ENCODE measurements at regions not wholly inside any gene's neighbourhood (a gene's known extent, or its start where the extent isn't known, plus 50 kb on each side); places are given as distances from the start of the nearest gene placed in this dataset.

DNA sequence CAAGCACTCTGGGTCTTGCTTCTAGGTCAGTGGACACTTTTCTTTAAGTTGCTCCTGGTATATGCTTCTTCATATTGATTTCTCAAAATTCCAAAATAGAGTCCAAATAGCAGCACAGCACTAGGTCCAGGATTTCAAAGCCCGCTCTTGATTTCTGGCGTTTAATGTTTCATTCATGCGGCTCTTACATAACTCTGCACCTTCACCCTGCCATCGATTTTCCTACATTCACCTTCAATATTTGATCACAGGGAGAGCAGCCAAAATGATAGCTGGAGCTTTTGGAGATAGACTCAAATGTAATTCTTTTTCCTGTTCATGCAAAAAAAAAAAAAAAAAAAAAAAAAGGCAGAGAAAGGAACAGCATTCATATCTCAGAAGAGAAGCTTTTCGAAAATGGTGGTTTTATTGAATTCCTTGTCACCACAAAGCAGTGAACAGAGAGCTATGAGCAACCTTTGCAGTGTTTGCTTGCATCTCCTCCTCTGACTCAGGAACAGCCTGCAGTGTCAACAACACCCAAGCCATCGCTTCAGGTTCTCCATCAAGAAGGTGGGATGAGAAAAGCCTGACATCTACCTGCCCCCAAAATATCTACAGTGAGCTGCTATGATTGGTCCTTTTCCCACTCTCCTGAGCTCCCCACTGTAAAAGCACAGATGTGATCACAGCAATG, 97.8 kb downstream of the MED10 start:
- no peak for ATAC-seq
- DNase-seq (ENCODE audit: missing footprints), result no peak
- intact Hi-C loops (cut with DNase I), result no loop called here

DNA sequence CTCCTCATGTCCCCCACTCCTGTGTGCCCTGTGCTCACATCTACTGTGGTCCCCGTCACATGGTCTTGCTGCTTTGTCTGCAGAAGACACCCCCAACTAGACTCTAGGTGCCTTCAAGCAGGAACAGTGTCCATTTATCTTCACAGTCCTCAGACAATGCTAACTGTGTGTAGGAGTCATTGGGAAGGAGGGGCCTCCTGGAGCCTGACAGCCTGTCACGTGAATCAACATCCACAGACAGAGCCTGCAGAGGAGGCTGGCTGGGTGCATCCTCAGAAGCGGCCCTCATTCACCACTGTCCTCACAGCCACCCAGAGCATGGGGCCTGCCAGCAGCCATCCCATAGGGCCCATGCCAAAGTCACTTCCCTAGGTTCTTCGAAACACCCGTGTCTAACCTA, 98.7 kb downstream of the MED10 start:
- intact Hi-C loops (cut with DNase I), result loop anchor here (10.0 kb wide), 1 partner anchor 785 kb away; no protein-coding TSS in a partner anchor
- DNase-seq (ENCODE audit: missing footprints) (no peak), ATAC-seq (no peak)

DNA sequence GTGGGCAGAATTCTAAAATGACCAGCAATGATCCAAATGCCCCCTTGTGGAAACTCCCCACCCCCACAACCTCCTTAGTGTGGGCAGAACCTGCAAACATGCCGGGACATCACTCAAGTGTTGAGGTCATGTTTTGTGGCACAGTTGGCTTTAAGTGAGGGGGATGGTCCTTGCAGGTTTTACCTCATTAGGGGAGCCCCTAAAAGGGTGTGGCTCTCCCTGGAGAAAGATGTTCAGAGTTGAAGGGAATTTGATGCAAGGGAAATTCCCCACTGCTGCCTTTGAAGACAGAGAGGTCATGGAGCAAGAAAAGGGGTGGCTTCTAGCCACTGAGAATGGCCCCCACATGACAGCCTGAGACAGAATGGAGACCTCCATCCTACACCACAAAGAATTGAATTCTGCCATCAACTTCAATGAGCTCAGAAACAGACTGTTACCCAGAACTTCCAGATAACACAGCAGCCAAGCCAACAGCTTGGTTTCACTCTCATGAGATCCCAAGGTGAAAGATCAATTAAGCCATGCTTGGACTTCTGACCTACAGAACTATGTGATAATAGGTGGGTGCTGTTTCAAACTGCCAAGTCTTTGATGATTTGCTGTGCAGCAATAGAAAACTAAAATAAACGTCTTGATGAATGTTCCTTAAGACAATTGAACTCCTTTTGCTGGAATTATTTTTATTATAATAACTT, 103.4 kb downstream of the MED10 start:
- ATAC-seq (no peak), DNase-seq (ENCODE audit: missing footprints) (no peak)
- intact Hi-C loops (cut with DNase I), result loop anchor here (10.0 kb wide), 1 partner anchor 780 kb away; no protein-coding TSS in a partner anchor

DNA sequence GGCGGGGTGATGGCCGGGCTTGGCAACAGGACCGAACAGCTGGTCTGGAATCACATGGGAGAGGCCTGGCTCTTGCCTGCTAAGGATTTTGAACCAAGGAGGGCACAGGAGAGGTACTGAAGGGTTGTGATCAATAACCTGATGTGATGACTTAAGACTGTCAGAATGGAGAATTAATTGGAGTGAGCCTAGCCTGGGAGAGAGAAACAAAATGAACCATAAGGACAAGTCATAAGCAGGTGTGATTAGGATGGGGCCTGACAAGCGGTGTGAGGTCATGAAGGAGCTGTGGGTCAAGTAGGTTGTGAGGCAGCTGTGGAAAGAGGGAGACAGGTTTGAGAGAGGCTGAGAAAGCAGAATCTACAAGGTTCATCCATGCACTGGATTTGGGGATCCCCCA, 104.6 kb downstream of the MED10 start:
- DNase-seq (ENCODE audit: missing footprints) (no peak), ATAC-seq (no peak)
- intact Hi-C loops (cut with DNase I), result loop anchor here (10.0 kb wide), 1 partner anchor 779 kb away; no protein-coding TSS in a partner anchor

DNA sequence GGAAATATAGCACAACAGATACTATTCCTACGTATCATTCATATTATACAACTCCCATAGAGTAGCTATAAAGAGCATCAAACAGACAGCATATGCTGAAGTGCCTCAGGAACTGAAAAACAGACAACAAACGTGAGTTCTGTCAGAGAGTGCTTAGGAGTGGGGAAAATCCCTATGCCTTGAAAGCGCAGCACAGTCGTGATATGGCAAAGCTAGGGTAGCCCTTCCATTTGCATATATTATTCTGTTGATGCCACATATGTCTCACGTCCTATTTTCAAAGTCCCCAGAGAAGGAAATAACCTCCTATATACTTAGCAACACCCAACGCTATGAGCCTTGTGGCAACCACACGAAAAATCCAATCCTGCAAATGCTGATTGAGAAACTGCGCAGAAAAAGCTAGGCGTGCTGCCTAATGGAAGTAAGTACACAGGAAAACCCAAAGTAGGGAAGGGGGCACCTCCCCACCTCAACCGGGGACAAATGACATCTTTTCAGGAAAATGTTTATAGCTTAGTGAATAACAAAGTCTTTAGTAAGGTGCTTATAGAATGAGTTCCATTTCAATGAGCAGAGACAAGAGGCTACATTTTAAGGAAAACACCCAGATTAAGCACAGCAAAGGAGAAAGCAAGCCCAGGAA, 105.1 kb downstream of the MED10 start:
- DNase-seq (ENCODE audit: missing footprints), result no peak
- intact Hi-C loops (cut with DNase I), result loop anchor here (10.0 kb wide), 1 partner anchor 778 kb away; no protein-coding TSS in a partner anchor
- no peak for ATAC-seq

DNA sequence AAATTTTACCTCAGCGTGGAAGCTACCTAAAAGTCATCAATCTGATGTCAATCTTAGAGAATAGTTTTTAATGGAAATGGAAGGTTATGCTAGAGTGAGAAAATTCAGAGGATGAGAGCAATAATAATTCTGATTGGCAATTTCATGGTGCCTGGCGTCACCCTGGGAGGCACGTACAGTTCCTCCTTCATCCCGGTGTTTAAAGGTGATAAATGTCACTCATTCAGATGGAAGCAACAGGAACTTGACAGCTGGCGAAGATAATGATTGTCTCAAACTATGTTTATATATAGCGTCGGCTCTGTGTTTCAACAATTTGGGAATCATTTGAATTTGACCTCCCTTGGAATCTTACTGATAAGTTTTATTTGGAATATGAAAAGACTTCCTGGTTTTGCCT, 108.4 kb downstream of the MED10 start:
- DNase-seq (ENCODE audit: missing footprints), result no peak
- no peak for ATAC-seq
- intact Hi-C loops (cut with DNase I), result loop anchor here (10.0 kb wide), 1 partner anchor 775 kb away; no protein-coding TSS in a partner anchor

DNA sequence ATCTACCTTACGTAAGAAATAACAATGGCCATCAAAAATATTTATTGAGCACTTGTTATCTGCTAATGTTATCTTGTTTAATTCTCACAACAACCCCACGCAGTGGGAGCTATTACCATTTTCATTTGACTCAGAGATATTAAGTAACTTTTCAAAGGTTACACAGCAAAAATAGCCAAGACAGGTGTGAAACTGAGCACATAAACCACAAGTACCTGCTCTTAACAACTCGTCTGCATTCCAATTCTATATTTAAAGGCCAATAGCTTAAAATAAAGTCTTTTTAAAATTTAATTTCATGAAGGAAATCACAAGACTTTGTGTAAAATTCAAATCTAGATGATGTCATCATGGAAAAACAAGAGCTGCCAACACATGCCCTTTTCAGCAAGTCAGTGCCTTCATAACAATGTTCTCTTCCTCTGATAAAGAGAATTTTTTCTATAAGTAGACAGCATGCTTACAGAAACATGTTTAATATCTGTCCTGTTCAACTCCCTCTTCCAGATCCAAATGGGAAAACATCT, 111.6 kb downstream of the MED10 start:
- ATAC-seq, result no peak

DNA sequence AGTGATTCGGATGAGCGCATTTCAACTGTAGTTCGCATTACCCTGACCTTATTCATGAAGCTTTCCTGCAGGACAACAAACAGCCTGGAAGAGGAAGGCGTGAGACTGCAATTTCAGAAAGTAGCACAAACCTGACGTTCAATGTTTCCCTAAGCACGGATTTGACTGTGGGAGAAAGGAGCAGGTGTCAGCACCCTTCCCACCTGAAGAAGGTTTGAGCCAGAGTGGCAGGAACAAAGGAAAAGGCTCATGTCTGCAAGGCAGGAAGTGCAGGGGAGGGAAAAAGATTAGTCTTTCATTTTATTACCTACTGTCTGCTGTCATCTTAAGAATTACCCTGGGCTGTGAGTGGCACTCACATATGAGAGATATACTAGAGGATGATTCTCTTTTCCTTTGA, 114.0 kb downstream of the MED10 start:
- ATAC-seq, result no peak
- intact Hi-C loops (cut with DNase I), result no loop called here
- DNase-seq (ENCODE audit: missing footprints), result no peak

More for the DNA sequence above, 111.6 kb downstream of the MED10 start:
- intact Hi-C loops (cut with DNase I), result no loop called here
- no peak for DNase-seq (ENCODE audit: missing footprints)

DNA sequence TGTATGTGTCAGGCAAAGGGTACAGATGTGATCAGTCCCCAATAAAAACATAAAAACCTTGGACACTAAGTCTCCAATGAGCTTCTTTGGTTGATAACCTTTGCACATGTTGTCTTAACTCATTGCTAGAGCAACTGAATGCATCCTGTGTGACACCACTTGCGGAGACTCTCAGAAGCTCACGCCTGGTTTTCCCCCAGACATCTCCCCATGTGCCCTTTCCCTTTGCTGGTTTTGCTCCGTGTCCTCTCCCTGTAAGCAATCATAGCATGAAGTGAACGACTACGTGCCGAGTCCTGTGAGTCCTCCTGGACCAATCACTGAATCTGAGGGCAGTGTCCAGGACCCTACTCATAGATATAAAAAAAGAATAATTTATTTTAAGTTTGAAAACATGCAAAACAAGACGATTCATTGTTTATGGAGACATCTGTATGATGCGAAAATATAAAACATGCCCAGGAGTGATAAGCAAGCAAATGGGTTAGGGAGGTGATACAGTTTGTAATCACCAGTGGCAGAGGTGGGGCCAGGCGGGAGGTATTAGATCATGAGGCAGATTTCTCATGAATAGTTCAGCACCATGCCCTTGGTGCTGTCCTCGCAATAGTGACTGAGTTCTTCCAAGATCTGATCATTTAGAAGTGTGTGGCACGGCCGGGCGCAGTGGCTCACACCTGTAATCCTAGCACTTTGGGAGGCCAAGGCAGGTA, 115.5 kb downstream of the MED10 start:
- intact Hi-C loops (cut with DNase I), result no loop called here
- DNase-seq (ENCODE audit: missing footprints) (no peak), ATAC-seq (no peak)

DNA sequence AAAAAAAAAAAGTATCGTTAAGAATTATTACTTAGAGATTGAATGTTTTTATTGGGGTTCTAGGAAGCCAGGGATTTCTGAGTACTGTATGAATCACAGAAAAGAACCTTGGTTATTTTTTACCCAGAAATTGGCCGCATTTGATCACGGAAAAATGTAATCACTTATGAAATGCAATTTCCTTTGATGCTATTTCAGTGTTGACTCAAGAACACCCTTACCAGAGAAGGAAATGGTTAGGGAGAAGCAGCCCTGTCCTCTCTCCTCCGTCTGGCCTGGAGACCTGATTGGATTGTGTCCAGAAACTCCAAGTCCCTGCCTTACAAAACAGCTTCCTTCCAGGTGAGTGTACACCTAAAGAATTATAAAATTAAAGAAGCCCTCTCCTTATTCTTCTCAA, 116.7 kb downstream of the MED10 start:
- DNase-seq (ENCODE audit: missing footprints) (no peak), ATAC-seq (no peak)
- intact Hi-C loops (cut with DNase I), result no loop called here

DNA sequence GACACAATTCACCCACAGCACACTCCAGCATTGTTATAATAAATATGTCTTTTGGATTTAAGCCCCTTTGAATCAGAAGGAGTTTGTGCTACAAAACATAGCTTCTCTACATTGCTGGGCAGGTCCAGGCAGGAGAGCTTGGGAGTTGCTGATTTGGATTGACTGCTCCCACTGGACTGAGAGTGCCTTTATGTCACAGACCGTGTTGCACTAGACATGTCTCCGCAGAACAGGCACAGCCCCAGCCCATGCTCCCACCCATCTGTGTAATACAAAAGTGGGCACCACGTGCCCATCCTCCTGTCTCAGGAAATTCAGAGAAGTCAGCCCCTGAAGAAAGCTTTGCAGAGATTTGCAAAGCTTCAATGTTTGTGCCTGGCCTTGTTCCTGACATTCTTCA, 117.1 kb downstream of the MED10 start:
- intact Hi-C loops (cut with DNase I), result no loop called here
- ATAC-seq, result no peak
- DNase-seq (ENCODE audit: missing footprints), result no peak

DNA sequence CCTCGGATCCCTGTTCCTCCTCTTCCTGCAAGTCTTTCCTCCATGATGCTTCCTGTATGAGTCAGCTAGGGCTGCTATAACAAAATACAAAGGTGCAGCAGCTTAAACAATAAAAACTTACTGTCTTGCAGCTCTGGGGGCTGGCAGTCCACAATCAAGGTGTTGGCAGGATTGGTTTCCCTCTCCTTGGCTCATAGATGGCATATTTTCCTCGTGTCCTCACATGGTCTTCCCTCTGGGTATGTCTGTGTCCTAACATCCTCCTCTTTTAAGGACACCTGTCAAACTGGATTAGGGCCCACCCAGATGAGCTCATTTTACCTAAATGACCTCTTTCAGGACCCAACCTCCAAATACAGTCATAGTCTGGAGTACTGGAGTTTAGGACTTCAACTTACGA, 117.5 kb downstream of the MED10 start:
- DNase-seq (ENCODE audit: missing footprints), result no peak
- no peak for ATAC-seq
- intact Hi-C loops (cut with DNase I), result no loop called here

DNA sequence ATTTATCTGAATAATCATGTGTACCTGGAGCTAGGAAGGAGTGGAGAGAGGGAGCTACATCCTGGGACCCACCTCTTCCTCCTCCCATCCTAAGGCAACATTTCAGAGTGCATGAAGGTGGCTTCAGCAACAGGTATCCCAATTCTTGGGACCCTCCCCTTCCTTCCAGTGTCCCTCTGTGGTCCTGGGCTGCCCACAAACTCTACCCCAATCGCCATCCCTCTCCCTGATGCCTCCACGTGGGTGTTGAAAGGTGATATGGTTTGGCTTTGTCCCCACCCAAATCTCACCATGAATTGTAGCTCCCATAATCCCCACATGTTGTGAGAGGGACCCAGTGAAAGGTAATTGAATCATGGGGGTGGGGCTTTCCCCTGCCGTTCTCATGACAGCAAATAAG, 121.4 kb downstream of the MED10 start:
- intact Hi-C loops (cut with DNase I), result no loop called here
- DNase-seq (ENCODE audit: missing footprints) (no peak), ATAC-seq (no peak)

DNA sequence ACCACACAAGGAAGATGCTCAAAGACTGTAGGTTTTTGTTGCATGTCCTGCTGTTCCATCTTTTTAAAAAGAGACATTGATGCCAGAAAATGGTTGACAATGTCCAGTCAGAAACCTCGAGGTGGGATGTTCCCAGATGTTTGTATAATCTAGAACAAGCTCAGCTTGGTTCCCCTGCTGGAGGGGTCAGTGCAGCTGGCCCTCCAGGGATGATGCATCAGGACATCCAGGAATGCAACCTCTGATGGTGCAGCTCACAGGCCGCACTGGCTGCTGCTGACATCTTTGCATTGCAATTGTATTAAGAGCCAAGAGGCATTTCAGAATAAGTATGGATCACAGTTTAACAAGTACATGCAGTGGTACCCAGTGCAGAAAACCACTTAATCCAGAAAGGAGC, 122.4 kb downstream of the MED10 start:
- DNase-seq (ENCODE audit: missing footprints) (no peak), ATAC-seq (no peak)
- intact Hi-C loops (cut with DNase I), result no loop called here

DNA sequence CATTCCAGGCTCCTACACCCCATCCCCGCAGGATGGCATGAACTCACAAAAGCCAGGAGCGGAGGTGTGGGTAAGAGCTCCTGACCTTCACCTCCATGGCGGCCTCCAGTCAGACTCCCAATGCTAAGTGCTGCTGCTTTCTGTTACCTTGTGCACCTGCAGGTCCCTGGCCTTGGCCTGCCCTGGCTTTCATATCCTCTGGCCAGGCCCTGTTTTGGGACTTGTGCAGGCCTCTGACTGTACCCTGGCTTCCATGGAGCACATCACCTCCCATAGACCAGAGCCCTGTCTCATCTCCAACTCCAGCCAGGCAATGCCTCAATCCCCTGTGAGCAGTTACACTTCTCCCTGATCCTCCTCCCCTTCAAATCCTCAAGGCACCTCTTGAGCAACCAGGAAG, 124.5 kb downstream of the MED10 start:
- ATAC-seq (no peak), DNase-seq (ENCODE audit: missing footprints) (no peak)
- intact Hi-C loops (cut with DNase I), result no loop called here

DNA sequence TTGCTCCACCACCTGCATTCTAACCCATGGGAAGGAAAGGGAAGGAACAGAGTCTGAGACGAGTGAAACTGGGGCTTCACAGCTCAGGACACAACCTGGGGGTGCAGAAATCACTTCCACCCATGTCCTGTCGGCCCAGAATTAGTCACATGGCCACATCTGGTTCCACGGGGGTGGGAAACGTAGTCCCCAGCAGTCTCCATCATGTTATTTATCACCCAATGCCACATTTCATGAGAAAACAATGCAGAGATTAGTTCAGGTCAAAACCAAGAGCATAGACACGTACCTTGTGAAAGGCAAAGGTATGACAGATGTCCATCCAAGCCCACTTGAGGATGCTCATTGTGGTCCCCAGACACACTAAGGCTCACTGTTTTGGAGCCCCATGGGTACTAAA, 125.1 kb downstream of the MED10 start:
- ATAC-seq (no peak), DNase-seq (ENCODE audit: missing footprints) (no peak)
- intact Hi-C loops (cut with DNase I), result no loop called here

DNA sequence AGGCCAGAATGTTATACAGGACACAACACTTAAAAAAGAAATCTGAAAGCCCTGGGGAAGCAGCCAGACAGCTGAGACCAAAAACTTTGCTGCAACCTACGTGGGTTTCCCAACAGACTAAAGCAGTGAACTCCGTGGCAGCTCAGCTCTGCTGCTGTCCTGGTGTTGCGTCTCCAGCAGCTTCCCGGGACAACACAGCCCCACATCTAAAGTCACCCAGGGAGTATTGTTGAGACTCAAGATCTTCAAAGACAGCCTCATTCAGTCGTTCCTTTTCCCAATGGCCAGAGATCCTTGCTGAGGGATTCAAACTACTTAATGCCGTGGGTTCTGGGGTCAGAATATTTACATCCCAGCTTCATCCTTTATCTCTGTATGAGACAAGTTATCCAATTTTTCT, 125.8 kb downstream of the MED10 start:
- intact Hi-C loops (cut with DNase I), result no loop called here
- no peak for DNase-seq (ENCODE audit: missing footprints)
- ATAC-seq, result no peak

DNA sequence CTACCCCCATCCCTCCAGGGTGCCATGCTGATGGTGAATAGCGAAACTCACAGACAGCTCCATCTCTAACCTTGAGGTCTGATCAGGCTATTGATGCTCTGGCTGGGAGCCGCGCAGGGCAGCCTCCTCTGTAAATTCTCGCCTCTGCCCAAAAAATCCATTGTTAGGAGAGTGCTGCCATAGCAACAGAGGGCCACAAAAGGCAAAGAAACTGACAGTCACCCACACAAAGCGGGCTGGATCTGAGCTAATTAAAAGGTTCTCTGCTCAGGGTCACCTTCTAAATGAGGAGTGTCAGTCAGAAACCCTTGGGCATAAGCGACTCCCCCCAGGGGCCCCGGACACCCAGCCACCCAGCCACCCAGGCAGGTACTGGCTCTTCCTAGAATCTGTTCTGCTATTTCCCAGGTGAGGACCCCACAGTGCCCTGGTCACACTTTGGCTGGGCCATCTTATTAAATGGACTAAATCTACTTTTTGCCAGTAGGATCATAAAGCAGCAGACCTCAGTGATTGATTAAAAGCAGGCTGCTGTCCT, 126.7 kb downstream of the MED10 start:
- intact Hi-C loops (cut with DNase I), result no loop called here
- DNase-seq (ENCODE audit: missing footprints), result no peak
- ATAC-seq, result no peak

DNA sequence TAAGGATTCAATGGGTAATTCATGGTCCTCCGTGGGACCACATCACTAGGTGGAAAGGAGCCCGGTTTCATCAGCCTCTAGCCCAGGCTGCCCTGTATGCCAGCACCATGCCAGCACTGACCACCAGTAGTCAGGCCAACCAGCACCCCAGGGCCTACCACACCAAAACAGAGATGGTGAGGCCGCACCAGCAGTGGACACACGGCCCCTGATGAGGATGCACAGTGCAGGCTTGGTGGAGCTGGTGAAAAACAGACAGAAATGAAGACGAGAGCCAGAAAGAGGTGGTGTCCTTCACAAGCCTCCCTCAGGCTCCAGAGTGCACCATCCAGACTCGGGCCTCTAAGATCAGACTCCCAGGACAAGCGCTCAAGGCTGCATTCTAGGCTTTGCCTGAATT, 128.2 kb downstream of the MED10 start:
- intact Hi-C loops (cut with DNase I), result no loop called here
- no peak for DNase-seq (ENCODE audit: missing footprints)
- no peak for ATAC-seq

Measured in Right ventricle myocardium inferior (tissue), 1 donor.